Astrocyte of the spinal cord (primary cell): ENCODE measurements at regions not wholly inside any gene's neighbourhood (a gene's known extent, or its start where the extent isn't known, plus 50 kb on each side); places are given as distances from the start of the nearest gene placed in this dataset.
A peak's percentile ranks its signal among the peaks of the same experiment; 100 is the strongest.

ENCODE experiments used
- DNase-seq: peaks from one replicate; pipeline ENCODE4 v3.0.0; 2011; ENCODE audit warnings: low read depth, low spot score
- H3K4me3 ChIP-seq: 2 replicates; pipeline ENCODE4 v1.5.1; 2011; ENCODE audit warnings: low read depth, mild to moderate bottlenecking, low read length, moderate library complexity
- in situ Hi-C: cut with HindIII; loops from 2 replicates; pipeline ENCODE4 v1.10.0; 2017; ENCODE audit warnings: low sequenced_read_pairs
- TF ChIP-seq, protein P1 (sequence below): IDR thresholded peaks from 2 replicates; pipeline ENCODE4 v1.5.1; 2012; ENCODE audit warnings: low read depth, mild to moderate bottlenecking, low read length, inconsistent platforms

DNA sequence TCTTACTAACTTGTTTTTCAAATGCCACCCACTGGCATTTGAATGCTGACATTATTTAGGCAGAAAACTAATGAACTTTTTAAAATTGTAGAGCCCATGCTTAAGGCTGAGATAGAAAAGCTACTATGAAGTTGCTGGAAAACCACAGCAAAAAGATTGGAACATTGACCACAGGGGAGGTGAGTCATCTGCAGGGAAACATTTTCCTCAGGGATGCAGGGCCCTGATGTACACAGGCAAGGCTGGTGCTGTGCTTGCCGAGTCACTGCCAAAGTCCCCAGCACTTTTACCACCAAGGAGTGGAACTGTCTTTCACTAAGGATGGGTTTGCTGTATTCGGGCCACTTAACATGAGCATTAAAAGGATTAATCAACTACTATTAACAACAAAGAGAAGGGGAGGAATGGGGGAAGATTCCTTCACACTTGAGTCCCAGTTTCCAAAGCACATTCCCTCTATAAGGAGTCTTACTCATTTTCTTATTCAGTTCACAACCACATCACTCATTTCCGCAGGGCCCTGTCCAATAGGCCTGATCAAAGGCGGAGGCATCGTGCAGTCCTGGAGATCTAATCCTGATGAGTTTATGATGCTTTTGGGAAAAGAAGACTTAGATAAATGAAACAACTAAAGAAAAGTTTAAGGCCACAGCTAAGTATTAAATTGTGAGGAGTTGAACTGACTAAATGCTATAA is 202.9 kb upstream of the NPY2R start:
- DNase-seq: peak; percentile 77
- in situ Hi-C loops: no loop called here
- no peak overlapping the region for H3K4me3 ChIP-seq
- TF ChIP-seq, protein P1, sequence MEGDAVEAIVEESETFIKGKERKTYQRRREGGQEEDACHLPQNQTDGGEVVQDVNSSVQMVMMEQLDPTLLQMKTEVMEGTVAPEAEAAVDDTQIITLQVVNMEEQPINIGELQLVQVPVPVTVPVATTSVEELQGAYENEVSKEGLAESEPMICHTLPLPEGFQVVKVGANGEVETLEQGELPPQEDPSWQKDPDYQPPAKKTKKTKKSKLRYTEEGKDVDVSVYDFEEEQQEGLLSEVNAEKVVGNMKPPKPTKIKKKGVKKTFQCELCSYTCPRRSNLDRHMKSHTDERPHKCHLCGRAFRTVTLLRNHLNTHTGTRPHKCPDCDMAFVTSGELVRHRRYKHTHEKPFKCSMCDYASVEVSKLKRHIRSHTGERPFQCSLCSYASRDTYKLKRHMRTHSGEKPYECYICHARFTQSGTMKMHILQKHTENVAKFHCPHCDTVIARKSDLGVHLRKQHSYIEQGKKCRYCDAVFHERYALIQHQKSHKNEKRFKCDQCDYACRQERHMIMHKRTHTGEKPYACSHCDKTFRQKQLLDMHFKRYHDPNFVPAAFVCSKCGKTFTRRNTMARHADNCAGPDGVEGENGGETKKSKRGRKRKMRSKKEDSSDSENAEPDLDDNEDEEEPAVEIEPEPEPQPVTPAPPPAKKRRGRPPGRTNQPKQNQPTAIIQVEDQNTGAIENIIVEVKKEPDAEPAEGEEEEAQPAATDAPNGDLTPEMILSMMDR: no peak

DNA sequence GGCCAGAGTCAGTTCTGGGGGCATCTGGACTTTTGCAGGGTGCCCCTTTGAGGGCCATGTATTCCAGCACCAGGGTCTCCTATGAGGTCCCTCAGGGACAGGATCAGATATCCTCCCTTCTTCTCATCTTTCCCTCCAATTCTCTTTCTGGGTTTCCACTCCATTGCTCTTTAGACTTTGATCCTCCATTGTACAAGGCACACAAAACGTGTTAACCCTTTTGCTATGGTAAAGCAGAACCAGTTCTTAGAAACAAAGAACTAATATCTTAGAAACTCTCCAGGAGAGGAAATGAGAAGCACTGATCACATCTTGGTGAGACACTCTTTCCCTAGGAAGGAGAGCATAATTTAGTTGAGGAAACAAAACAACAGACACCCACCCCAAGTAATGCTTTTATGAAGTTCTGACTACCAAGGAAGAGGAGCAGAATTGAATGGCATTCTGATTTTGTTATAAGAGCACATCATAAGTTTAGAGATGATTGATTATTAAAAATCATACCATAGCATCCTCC is 200.7 kb upstream of the NPY2R start:
- H3K4me3 ChIP-seq: no peak overlapping the region
- peak; percentile 48 for DNase-seq
- in situ Hi-C loops: no loop called here
- TF ChIP-seq, protein P1: no peak

DNA sequence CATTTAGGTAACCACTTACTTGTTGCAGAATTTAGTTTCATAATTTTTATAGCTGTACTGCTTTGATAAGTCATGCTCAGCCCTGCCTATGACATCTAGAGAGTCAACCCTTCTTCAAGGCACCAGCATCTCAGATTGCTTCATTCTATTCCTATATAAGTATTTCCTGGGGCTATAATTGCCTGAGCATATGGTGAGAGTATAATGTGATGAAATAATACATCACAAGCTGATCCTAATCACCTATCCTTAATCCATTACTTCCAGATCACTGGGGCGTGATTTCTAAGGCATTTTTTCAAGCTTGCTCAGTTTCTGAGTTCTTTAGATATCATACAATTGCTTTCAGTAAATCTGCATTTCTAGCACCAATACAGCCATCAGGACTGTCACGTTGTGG is 200.0 kb upstream of the NPY2R start:
- no peak for DNase-seq
- in situ Hi-C loops: no loop called here
- TF ChIP-seq, protein P1: no peak
- no peak overlapping the region for H3K4me3 ChIP-seq

DNA sequence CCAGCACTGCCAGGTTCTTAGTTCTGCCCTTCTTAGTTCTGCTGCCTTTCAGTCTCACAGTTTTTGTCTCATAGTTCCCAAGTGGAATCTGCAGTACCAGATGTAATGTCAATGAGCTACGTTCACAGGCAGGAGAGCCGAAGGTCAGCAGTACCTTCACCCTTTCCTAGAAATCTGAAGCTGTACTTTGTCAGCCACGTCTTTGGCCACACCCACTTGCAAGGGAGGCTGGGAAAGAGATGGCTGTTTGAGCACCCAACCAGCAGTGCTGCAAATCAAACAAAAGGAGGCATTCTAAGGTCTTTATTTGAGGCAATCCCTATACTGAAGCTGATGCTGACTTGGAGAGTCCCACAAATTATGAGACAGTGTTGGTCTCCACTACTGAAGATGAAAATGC is 199.1 kb upstream of the NPY2R start:
- H3K4me3 ChIP-seq: no peak overlapping the region
- in situ Hi-C loops: no loop called here
- no peak for DNase-seq
- TF ChIP-seq, protein P1: no peak

DNA sequence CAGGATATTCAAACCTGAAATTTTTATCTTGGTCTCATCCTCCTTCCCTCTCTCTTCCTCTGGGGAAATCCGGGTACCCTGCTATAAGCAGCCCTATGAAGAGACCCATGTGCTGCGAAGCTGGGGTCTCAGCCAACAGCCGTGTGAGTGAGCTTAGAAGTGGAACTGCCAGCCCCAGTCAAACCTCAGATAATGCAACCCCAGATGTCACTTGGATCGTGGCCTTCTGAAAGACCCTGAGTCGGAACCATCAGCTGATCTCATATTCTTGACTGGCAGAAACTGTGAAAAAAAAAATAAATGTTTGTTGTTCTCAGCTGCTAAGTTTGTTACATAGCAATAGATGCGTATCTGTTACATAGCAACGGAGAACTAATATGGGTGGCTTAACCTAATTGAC is 198.1 kb upstream of the NPY2R start:
- in situ Hi-C loops: no loop called here
- TF ChIP-seq, protein P1: no peak
- H3K4me3 ChIP-seq: no peak overlapping the region
- no peak for DNase-seq

DNA sequence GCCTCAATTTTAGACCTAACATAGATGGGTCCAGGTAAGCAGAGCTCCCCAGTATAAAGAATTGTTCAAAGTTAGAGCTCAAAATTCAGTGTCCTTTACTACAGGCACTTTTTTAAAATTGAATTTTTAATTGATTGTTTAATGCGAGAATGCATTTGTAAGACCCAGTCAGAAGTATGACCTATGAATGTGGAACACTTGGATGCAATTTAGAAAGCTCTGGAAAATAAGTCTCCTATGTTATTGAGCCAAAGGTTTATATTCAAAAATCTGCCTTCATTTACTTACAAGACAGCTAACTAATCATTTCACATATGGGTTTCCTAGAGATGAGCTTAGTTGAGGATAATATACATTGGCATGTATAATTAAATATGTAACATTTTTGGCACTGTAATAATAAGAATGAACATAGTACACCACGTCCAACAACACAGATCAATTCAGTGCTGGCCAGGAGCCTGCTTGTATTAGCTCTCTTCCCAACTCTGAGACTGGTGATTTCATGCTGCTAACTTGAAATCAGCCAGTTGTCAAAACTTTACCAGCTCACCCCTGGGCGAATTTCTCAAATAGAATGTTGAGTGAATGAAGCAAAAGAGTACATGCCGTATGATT is 197.2 kb upstream of the NPY2R start:
- no peak overlapping the region for H3K4me3 ChIP-seq
- DNase-seq: no peak
- TF ChIP-seq, protein P1: no peak
- in situ Hi-C loops: no loop called here
